Posterior cingulate gyrus (tissue), 11 donors: ENCODE measurements at regions not wholly inside any gene's neighbourhood (a gene's known extent, or its start where the extent isn't known, plus 50 kb on each side); places are given as distances from the start of the nearest gene placed in this dataset.
"Not testable (repeated sequence)": the region's sequence is repeated elsewhere in the genome, so short reads cannot be mapped to it uniquely, and the experiment has no call there.

Experiments
- DNase-seq, 10 donors: peaks; one replicate each; pipeline versions ENCODE4 v3.0.0 to v3.0.0-alpha.2; 2020 to 2021; ENCODE audit warnings: mixed read lengths in 3 of 10
- intact Hi-C: fragments of 100-400 bp; cut with DNase I; formaldehyde crosslinking; loops from one replicate; pipeline ENCODE4 v1.15.1; 2023

GRCh38 chr15:25242957-25243799 lies 195.6 kb downstream of the UBE3A start:
- intact Hi-C loops, result no loop called here
- peak; percentile 1 to 74 (median 8) for DNase-seq

- intact Hi-C loops, result no loop called here
- DNase-seq, result peak in 6 of 10 donors; percentile 1 to 74 (median 18)
These were observed 195.1 kb downstream of the UBE3A start for GRCh38 chr15:25243800-25244097.

GRCh38 chr15:25244731-25245585 lies 193.9 kb downstream of the UBE3A start:
- DNase-seq, result peak in 8 of 10 donors; percentile 1 to 63 (median 12)
- intact Hi-C loops, result no loop called here

- intact Hi-C loops, result no loop called here
- peak in 9 of 10 donors; percentile 1 to 67 (median 5) for DNase-seq
These were observed 192.8 kb downstream of the UBE3A start for GRCh38 chr15:25245801-25246622.

- DNase-seq, result peak in 8 of 10 donors; percentile 4 to 71 (median 12)
- intact Hi-C loops, result no loop called here
These were observed 192.0 kb downstream of the UBE3A start for GRCh38 chr15:25246641-25247406.

- DNase-seq, result peak in 6 of 10 donors; percentile 2 to 52 (median 7)
These were observed 191.3 kb downstream of the UBE3A start for GRCh38 chr15:25247407-25248038.

GRCh38 chr15:25248087-25248486 lies 190.7 kb downstream of the UBE3A start:
- intact Hi-C loops, result not testable (repeated sequence)
- peak in 4 of 10 donors; percentile 1 to 15 (median 4) for DNase-seq

More at GRCh38 chr15:25247407-25248038, 191.3 kb downstream of the UBE3A start:
- intact Hi-C loops, result no loop called here

- intact Hi-C loops, result no loop called here
- peak in 9 of 10 donors; percentile 3 to 82 (median 11) for DNase-seq
These were observed 190.1 kb downstream of the UBE3A start for GRCh38 chr15:25248583-25249235.

GRCh38 chr15:25249236-25250010 lies 189.4 kb downstream of the UBE3A start:
- intact Hi-C loops, result no loop called here
- DNase-seq, result peak in 5 of 10 donors; percentile 1 to 57 (median 44)

GRCh38 chr15:25250011-25250596 lies 188.7 kb downstream of the UBE3A start:
- intact Hi-C loops, result no loop called here
- DNase-seq, result peak in 6 of 10 donors; percentile 2 to 69 (median 38)

- DNase-seq, result peak in 5 of 10 donors; percentile 4 to 52 (median 15)
- intact Hi-C loops, result no loop called here
These were observed 187.8 kb downstream of the UBE3A start for GRCh38 chr15:25250906-25251622.

GRCh38 chr15:25251700-25252390 lies 187.0 kb downstream of the UBE3A start:
- intact Hi-C loops, result no loop called here
- peak in 8 of 10 donors; percentile 3 to 77 (median 16) for DNase-seq

GRCh38 chr15:25253048-25253973 lies 185.5 kb downstream of the UBE3A start:
- DNase-seq, result peak in 5 of 10 donors; percentile 5 to 78 (median 62)
- intact Hi-C loops, result not testable (repeated sequence)

- no peak for DNase-seq
- intact Hi-C loops, result no loop called here
These were observed 170.7 kb downstream of the UBE3A start for GRCh38 chr15:25268166-25268565.
